ENCODE measurements at regions not wholly inside any gene's neighbourhood (a gene's known extent, or its start where the extent isn't known, plus 50 kb on each side); places are given as distances from the start of the nearest gene placed in this dataset.

DNA sequence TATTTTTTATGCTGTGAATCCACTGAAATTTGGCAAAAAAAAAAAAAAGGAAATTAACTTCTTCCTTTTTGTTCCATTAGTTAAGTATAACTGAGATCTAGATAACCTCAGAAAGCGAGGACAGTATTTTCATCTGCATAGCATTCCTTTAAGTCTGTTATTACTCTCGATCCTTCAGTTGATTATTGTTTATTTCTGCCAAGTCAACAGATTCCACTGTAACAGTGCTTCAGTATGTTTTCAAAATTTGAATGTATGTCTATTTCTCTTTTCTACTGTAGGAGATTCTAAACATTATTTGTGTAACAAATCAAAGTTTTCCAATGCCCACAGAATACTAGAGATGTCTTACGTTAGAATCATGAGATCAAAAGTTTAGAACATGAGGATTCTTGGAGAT is 133.1 kb upstream of the RGPD4 start:
- TF ChIP-seq, protein P1, sequence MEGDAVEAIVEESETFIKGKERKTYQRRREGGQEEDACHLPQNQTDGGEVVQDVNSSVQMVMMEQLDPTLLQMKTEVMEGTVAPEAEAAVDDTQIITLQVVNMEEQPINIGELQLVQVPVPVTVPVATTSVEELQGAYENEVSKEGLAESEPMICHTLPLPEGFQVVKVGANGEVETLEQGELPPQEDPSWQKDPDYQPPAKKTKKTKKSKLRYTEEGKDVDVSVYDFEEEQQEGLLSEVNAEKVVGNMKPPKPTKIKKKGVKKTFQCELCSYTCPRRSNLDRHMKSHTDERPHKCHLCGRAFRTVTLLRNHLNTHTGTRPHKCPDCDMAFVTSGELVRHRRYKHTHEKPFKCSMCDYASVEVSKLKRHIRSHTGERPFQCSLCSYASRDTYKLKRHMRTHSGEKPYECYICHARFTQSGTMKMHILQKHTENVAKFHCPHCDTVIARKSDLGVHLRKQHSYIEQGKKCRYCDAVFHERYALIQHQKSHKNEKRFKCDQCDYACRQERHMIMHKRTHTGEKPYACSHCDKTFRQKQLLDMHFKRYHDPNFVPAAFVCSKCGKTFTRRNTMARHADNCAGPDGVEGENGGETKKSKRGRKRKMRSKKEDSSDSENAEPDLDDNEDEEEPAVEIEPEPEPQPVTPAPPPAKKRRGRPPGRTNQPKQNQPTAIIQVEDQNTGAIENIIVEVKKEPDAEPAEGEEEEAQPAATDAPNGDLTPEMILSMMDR (IDR thresholded peaks at IDR 0.05; ENCODE audit: poor library complexity): no peak
- TF ChIP-seq EZH2phosphoT487 (IDR thresholded peaks at IDR 0.05; ENCODE audit: low read depth, severe bottlenecking, unreplicated experiment) (no peak), EZH2 (IDR thresholded peaks at IDR 0.05; ENCODE audit: borderline replicate concordance) (no peak)
- Histone ChIP-seq H3K27me3 (no peaks in the 10 kb centered on the region), H3K27ac (no peak overlapping the region)

DNA sequence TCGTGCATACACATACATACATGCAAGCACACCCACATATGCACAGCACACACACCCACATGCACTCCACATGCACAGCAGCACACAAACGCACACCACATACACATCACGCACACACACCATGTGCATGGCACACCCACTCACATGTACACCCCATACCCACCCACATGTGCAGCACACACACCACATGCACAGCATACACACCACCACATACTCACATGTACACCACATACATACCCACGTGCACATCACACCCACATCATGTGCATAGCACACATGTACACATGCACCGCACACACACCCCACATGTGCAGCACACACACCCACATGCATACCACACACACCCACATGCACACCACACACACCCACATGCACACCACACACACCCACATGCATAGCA is 132.0 kb upstream of the RGPD4 start:
- Histone ChIP-seq H3K4me3 (no peak overlapping the region), H3K79me2 (no peaks in the 10 kb centered on the region), H3K4me1 (ENCODE audit: insufficient read depth) (no peaks in the 10 kb centered on the region), H3K27ac (no peak overlapping the region), H3K36me3 (replicated peaks; ENCODE audit: insufficient read depth, low read depth) (no peaks in the 10 kb centered on the region), H3K27me3 (no peaks in the 10 kb centered on the region), H3K4me2 (no peak overlapping the region), H2AFZ (no peak overlapping the region), H4K20me1 (ENCODE audit: insufficient read depth, poor library complexity, severe bottlenecking) (no peaks in the 10 kb centered on the region), H3K9me3 (ENCODE audit: low read depth) (no peaks in the 10 kb centered on the region), H3K9me2 (replicated peaks; ENCODE audit: insufficient read depth) (no peaks in the 10 kb centered on the region)
- no peak for DNase-seq (ENCODE audit: low spot score)
- WGBS (ENCODE audit: low lambda C conversion rate, missing lambda C conversion rate): 94% methylated on average over 5 of the region's 5 CpGs
- TF ChIP-seq, protein P1 (IDR thresholded peaks at IDR 0.05; ENCODE audit: poor library complexity): no peak
- TF ChIP-seq EZH2phosphoT487 (IDR thresholded peaks at IDR 0.05; ENCODE audit: low read depth, severe bottlenecking, unreplicated experiment): no peak
- no peak for TF ChIP-seq EZH2 (IDR thresholded peaks at IDR 0.05; ENCODE audit: borderline replicate concordance)

More for the DNA sequence above, 133.1 kb upstream of the RGPD4 start:
- Histone ChIP-seq H4K20me1 (ENCODE audit: insufficient read depth, poor library complexity, severe bottlenecking) (no peaks in the 10 kb centered on the region), H3K9me2 (replicated peaks; ENCODE audit: insufficient read depth) (no peaks in the 10 kb centered on the region), H3K36me3 (replicated peaks; ENCODE audit: insufficient read depth, low read depth) (no peaks in the 10 kb centered on the region), H3K4me2 (no peak overlapping the region), H3K4me3 (no peak overlapping the region), H3K79me2 (no peaks in the 10 kb centered on the region), H3K4me1 (ENCODE audit: insufficient read depth) (no peaks in the 10 kb centered on the region), H2AFZ (no peak overlapping the region), H3K9me3 (ENCODE audit: low read depth) (no peaks in the 10 kb centered on the region)
- WGBS (ENCODE audit: low lambda C conversion rate, missing lambda C conversion rate): 92% methylated on average over 3 of the region's 3 CpGs
- DNase-seq (ENCODE audit: low spot score): no peak

- TF ChIP-seq EZH2phosphoT487 (IDR thresholded peaks at IDR 0.05; ENCODE audit: low read depth, severe bottlenecking, unreplicated experiment) (no peak), EZH2 (IDR thresholded peaks at IDR 0.05; ENCODE audit: borderline replicate concordance) (no peak)
- TF ChIP-seq, protein P1 (IDR thresholded peaks at IDR 0.05; ENCODE audit: poor library complexity): no peak
Measured at GRCh38 chr2:107697385-107697784, 129.3 kb upstream of the RGPD4 start.

GRCh38 chr2:107698861-107699260 is 127.8 kb upstream of the RGPD4 start:
- no peaks in the 10 kb centered on the region for H4K20me1 ChIP-seq (ENCODE audit: insufficient read depth, poor library complexity, severe bottlenecking)
- TF ChIP-seq EZH2phosphoT487 (IDR thresholded peaks at IDR 0.05; ENCODE audit: low read depth, severe bottlenecking, unreplicated experiment): no peak
- TF ChIP-seq, protein P1 (IDR thresholded peaks at IDR 0.05; ENCODE audit: poor library complexity): no peak
- TF ChIP-seq EZH2 (IDR thresholded peaks at IDR 0.05; ENCODE audit: borderline replicate concordance): no peak
- no peak for DNase-seq (ENCODE audit: low spot score)
- H3K4me2 ChIP-seq: no peak overlapping the region
- H3K9me2 ChIP-seq (replicated peaks; ENCODE audit: insufficient read depth): no peaks in the 10 kb centered on the region
- H3K4me1 ChIP-seq (ENCODE audit: insufficient read depth): no peaks in the 10 kb centered on the region
- no peaks in the 10 kb centered on the region for H3K79me2 ChIP-seq
- no peaks in the 10 kb centered on the region for H3K27me3 ChIP-seq
- H2AFZ ChIP-seq: no peak overlapping the region
- no peak overlapping the region for H3K27ac ChIP-seq
- H3K36me3 ChIP-seq (replicated peaks; ENCODE audit: insufficient read depth, low read depth): no peaks in the 10 kb centered on the region
- 74% methylated on average over 3 of the region's 3 CpGs for WGBS (ENCODE audit: low lambda C conversion rate, missing lambda C conversion rate)
- no peak overlapping the region for H3K4me3 ChIP-seq
- H3K9me3 ChIP-seq (ENCODE audit: low read depth): no peaks in the 10 kb centered on the region

More at GRCh38 chr2:107697385-107697784, 129.3 kb upstream of the RGPD4 start:
- H3K79me2 ChIP-seq: no peaks in the 10 kb centered on the region
- no peaks in the 10 kb centered on the region for H3K9me3 ChIP-seq (ENCODE audit: low read depth)
- H3K9me2 ChIP-seq (replicated peaks; ENCODE audit: insufficient read depth): no peaks in the 10 kb centered on the region
- no peaks in the 10 kb centered on the region for H3K4me1 ChIP-seq (ENCODE audit: insufficient read depth)
- H2AFZ ChIP-seq: no peak overlapping the region
- no peak overlapping the region for H3K4me3 ChIP-seq
- H3K36me3 ChIP-seq (replicated peaks; ENCODE audit: insufficient read depth, low read depth): no peaks in the 10 kb centered on the region
- DNase-seq (ENCODE audit: low spot score): no peak
- no peaks in the 10 kb centered on the region for H3K27me3 ChIP-seq
- H3K27ac ChIP-seq: no peak overlapping the region
- no peaks in the 10 kb centered on the region for H4K20me1 ChIP-seq (ENCODE audit: insufficient read depth, poor library complexity, severe bottlenecking)
- no peak overlapping the region for H3K4me2 ChIP-seq

Data from hepatocyte (in vitro differentiated cells).